ENCODE measurements at regions not wholly inside any gene's neighbourhood (a gene's known extent, or its start where the extent isn't known, plus 50 kb on each side); places are given as distances from the start of the nearest gene placed in this dataset.

- H3K9me3 ChIP-seq = peaks cover 3% of the 10 kb centered on the region
- ATAC-seq (ENCODE audit: insufficient number of reproducible peaks, low FRiP score, low read depth) = no peak
- TF ChIP-seq CTCF (IDR thresholded peaks at IDR 0.05) = no peak
Observed at GRCh38 chr2:60230037-60230436, 323.4 kb downstream of the BCL11A start.

GRCh38 chr2:60226943-60227342 lies 326.5 kb downstream of the BCL11A start:
- no peak for ATAC-seq (ENCODE audit: insufficient number of reproducible peaks, low FRiP score, low read depth)
- Histone ChIP-seq H3K4me3 (no peak overlapping the region), H3K4me1 (ENCODE audit: control insufficient read depth in 1 of 2, low read depth in 2 of 2) (no peaks in the 10 kb centered on the region), H3K9me3 (peaks cover 1% of the 10 kb centered on the region), H3K27ac (no peak overlapping the region), H3K36me3 (no peaks in the 10 kb centered on the region), H3K27me3 (replicated peaks; ENCODE audit: insufficient read depth) (no peaks in the 10 kb centered on the region)
- no peak for TF ChIP-seq CTCF (IDR thresholded peaks at IDR 0.05)
- no peak for DNase-seq (ENCODE audit: low spot score)

More at GRCh38 chr2:60230037-60230436, 323.4 kb downstream of the BCL11A start:
- Histone ChIP-seq H3K27me3 (replicated peaks; ENCODE audit: insufficient read depth) (no peaks in the 10 kb centered on the region), H3K27ac (no peak overlapping the region), H3K4me1 (ENCODE audit: control insufficient read depth in 1 of 2, low read depth in 2 of 2) (no peaks in the 10 kb centered on the region), H3K36me3 (no peaks in the 10 kb centered on the region), H3K4me3 (no peak overlapping the region)
- DNase-seq (ENCODE audit: low spot score) = no peak

GRCh38 chr2:60226191-60226590 lies 327.3 kb downstream of the BCL11A start:
- H3K4me1 ChIP-seq (ENCODE audit: control insufficient read depth in 1 of 2, low read depth in 2 of 2) = no peaks in the 10 kb centered on the region
- no peaks in the 10 kb centered on the region for H3K9me3 ChIP-seq
- H3K36me3 ChIP-seq = no peaks in the 10 kb centered on the region
- no peaks in the 10 kb centered on the region for H3K27me3 ChIP-seq (replicated peaks; ENCODE audit: insufficient read depth)
- no peak overlapping the region for H3K27ac ChIP-seq
- no peak for TF ChIP-seq CTCF (IDR thresholded peaks at IDR 0.05)
- ATAC-seq (ENCODE audit: insufficient number of reproducible peaks, low FRiP score, low read depth) (no peak), DNase-seq (ENCODE audit: low spot score) (no peak)
- no peak overlapping the region for H3K4me3 ChIP-seq

- no peak overlapping the region for H3K27ac ChIP-seq
- no peaks in the 10 kb centered on the region for H3K9me3 ChIP-seq
- H3K36me3 ChIP-seq = no peaks in the 10 kb centered on the region
- no peak for TF ChIP-seq CTCF (IDR thresholded peaks at IDR 0.05)
- DNase-seq (ENCODE audit: low spot score) (no peak), ATAC-seq (ENCODE audit: insufficient number of reproducible peaks, low FRiP score, low read depth) (no peak)
- H3K4me1 ChIP-seq (ENCODE audit: control insufficient read depth in 1 of 2, low read depth in 2 of 2) = no peaks in the 10 kb centered on the region
- H3K27me3 ChIP-seq (replicated peaks; ENCODE audit: insufficient read depth) = no peaks in the 10 kb centered on the region
- H3K4me3 ChIP-seq = no peak overlapping the region
Observed at GRCh38 chr2:60223859-60224258, 329.6 kb downstream of the BCL11A start.

GRCh38 chr2:60221098-60221497 lies 332.4 kb downstream of the BCL11A start:
- no peak for TF ChIP-seq CTCF (IDR thresholded peaks at IDR 0.05)
- H3K4me3 ChIP-seq = no peak overlapping the region
- DNase-seq (ENCODE audit: low spot score) = no peak

More at GRCh38 chr2:60221098-60221497, 332.4 kb downstream of the BCL11A start:
- no peaks in the 10 kb centered on the region for H3K36me3 ChIP-seq
- no peaks in the 10 kb centered on the region for H3K4me1 ChIP-seq (ENCODE audit: control insufficient read depth in 1 of 2, low read depth in 2 of 2)
- H3K9me3 ChIP-seq = no peaks in the 10 kb centered on the region
- H3K27me3 ChIP-seq (replicated peaks; ENCODE audit: insufficient read depth) = no peaks in the 10 kb centered on the region
- H3K27ac ChIP-seq = no peak overlapping the region
- no peak for ATAC-seq (ENCODE audit: insufficient number of reproducible peaks, low FRiP score, low read depth)
